SU-DHL-6 (cell line): ENCODE measurements at regions not wholly inside any gene's neighbourhood (a gene's known extent, or its start where the extent isn't known, plus 50 kb on each side); places are given as distances from the start of the nearest gene placed in this dataset.

Source experiments
- CTCF ChIP-seq: fragments of 200-600 bp; sonication (generic); IDR thresholded peaks from one replicate; pipeline ENCODE4 v1.5.1; 2017; ENCODE audit warnings: antibody characterized with exemption, mild to moderate bottlenecking, low read length, moderate library complexity; ENCODE audit not compliant: insufficient read depth, poor library complexity, severe bottlenecking
- EZH2phosphoT487 ChIP-seq: fragments of 200-600 bp; sonication (generic), shearing (Covaris generic); conservative IDR thresholded peaks from 2 replicates; pipeline ENCODE4 v1.6.1; 2018; ENCODE audit warnings: mild to moderate bottlenecking, antibody characterized with exemption, low read length, moderate library complexity, mixed read lengths

GRCh38 chr10:58054881-58055280, 212.8 kb downstream of the IPMK start:
- no peak for TF ChIP-seq EZH2phosphoT487
- no peak for TF ChIP-seq CTCF
